Psoas muscle (tissue), 7 donors: ENCODE measurements at regions not wholly inside any gene's neighbourhood (a gene's known extent, or its start where the extent isn't known, plus 50 kb on each side); places are given as distances from the start of the nearest gene placed in this dataset.

ENCODE experiments used
- ATAC-seq, 4 donors: fragments of 200-7000 bp; cut with Tn5 transposase; one replicate each; pipeline ENCODE4 v1.9.1; 2020; ENCODE audit warnings: moderate library complexity in 3 of 4, mild to moderate bottlenecking in 2 of 4
- DNase-seq, 2 donors: peaks; one replicate each; pipeline ENCODE4 v3.0.0-alpha.2; 2020
- H3K27ac ChIP-seq: fragments of 200-600 bp; one replicate; pipeline ENCODE4 v1.8.0; 2022
- H3K27me3 ChIP-seq, 3 donors: fragments of 200-600 bp in 1 of 3; one replicate each; pipeline versions ENCODE4 v1.6.1 to v1.8.0; 2013 to 2022; ENCODE audit warnings: low read length in 2 of 3, mild to moderate bottlenecking in 2 of 3, moderate library complexity in 1 of 3; ENCODE audit not compliant: insufficient read depth in 3 of 3
- H3K36me3 ChIP-seq, 2 donors: fragments of 200-600 bp in 1 of 2; one replicate each; pipeline versions ENCODE4 v1.6.1 to v1.8.0; 2013 to 2022; ENCODE audit warnings: low read depth in 1 of 2, mild to moderate bottlenecking in 1 of 2, moderate library complexity in 1 of 2; ENCODE audit not compliant: insufficient read depth in 1 of 2
- H3K4me1 ChIP-seq: fragments of 200-600 bp; one replicate; pipeline ENCODE4 v1.8.0; 2022
- H3K4me3 ChIP-seq: fragments of 200-600 bp; one replicate; pipeline ENCODE4 v1.8.0; 2022; ENCODE audit warnings: mild to moderate bottlenecking
- H3K9me3 ChIP-seq: fragments of 200-600 bp; one replicate; pipeline ENCODE4 v1.8.0; 2022
- CTCF ChIP-seq: fragments of 200-600 bp; IDR thresholded peaks from one replicate; pipeline ENCODE4 v1.8.0; 2022; ENCODE audit warnings: antibody characterized with exemption
- WGBS, 3 donors: extraction: QIAGEN DNeasy Blood & Tissue Kit; methylation state at CpG; one replicate each; pipeline versions ENCODE4 v1.1.6 to v1.1.7; 2013; 5-methylcytosine and 5-hydroxymethylcytosine counted together
- intact Hi-C, 2 donors: fragments of 100-400 bp; cut with DNase I; formaldehyde crosslinking; loops; one replicate each; pipeline versions ENCODE4 v1.11.0 to v1.14.2; 2022
- donor health status: healthy with polysubstance abuse.
- donor health status: DM: no; HTN: no; CAD: no; lungs with moderate emphysema.
- donor health status: Bipolar disorder and iron deficiency.
- donor health status: healthy.
- donor health status: DM: yes; HTN: yes; CAD: no.
- donor health status: DM: no; HTN: no; CAD: no.
- donor health status: DM: yes; HTN: yes; CAD: no.

GRCh38 chr15:36390491-36390890 is 188.9 kb upstream of the CDIN1 start:
- no peak for TF ChIP-seq CTCF
- intact Hi-C loops, result no loop called here
- H3K36me3 ChIP-seq, result no peaks in the 10 kb centered on the region
- no peaks in the 10 kb centered on the region for H3K9me3 ChIP-seq
- DNase-seq, result no peak
- 50 to 60% (median 58%) methylated on average over 2 of the region's 2 CpGs for WGBS, 3 donors
- H3K27me3 ChIP-seq, result no peaks in the 10 kb centered on the region
- no peak overlapping the region for H3K4me3 ChIP-seq
- H3K27ac ChIP-seq, result no peak overlapping the region
- no peak for ATAC-seq
- no peaks in the 10 kb centered on the region for H3K4me1 ChIP-seq

- Histone ChIP-seq H3K4me1 (no peaks in the 10 kb centered on the region), H3K27ac (no peak overlapping the region), H3K36me3 (no peaks in the 10 kb centered on the region), H3K4me3 (no peak overlapping the region), H3K27me3 (no peaks in the 10 kb centered on the region), H3K9me3 (no peaks in the 10 kb centered on the region)
- WGBS, 3 donors, result 38 to 53% (median 42%) methylated on average over 4 of the region's 4 CpGs
- TF ChIP-seq CTCF, result no peak
- intact Hi-C loops, result no loop called here
- no peak for DNase-seq
- ATAC-seq, result no peak
Observed at GRCh38 chr15:36392676-36393266, 186.7 kb upstream of the CDIN1 start.

DNA sequence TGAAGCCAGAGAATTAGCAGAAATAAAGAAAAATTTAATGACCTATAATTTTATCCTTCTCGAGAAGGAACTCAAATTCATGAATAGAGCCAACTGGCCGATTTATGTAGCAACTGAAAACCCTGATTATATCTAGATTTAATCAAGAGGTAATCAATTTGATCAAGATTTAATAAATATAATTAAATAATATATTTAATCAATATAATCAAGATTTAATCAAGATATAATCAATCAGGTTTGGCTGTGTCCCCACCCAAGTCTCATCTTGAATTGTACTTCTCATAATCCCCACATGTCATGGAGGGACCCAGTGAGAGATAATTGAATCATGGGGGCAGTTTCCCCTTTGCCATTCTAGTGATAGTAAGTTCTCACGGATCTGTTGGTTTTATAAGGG is 181.2 kb upstream of the CDIN1 start:
- DNase-seq (no peak), ATAC-seq (no peak)
- Histone ChIP-seq H3K4me3 (no peak overlapping the region), H3K9me3 (no peaks in the 10 kb centered on the region), H3K36me3 (no peaks in the 10 kb centered on the region), H3K27me3 (no peaks in the 10 kb centered on the region), H3K27ac (no peak overlapping the region), H3K4me1 (no peaks in the 10 kb centered on the region)
- TF ChIP-seq CTCF, result no peak
- intact Hi-C loops, result no loop called here
- WGBS, 3 donors, result 88 to 92% (median 91%) methylated on average over 3 of the region's 3 CpGs

GRCh38 chr15:36399276-36399675 is 180.2 kb upstream of the CDIN1 start:
- DNase-seq (no peak), ATAC-seq (no peak)
- Histone ChIP-seq H3K27ac (no peak overlapping the region), H3K27me3 (no peaks in the 10 kb centered on the region), H3K4me1 (no peaks in the 10 kb centered on the region), H3K4me3 (no peak overlapping the region), H3K36me3 (no peaks in the 10 kb centered on the region), H3K9me3 (no peaks in the 10 kb centered on the region)
- intact Hi-C loops, result no loop called here
- TF ChIP-seq CTCF, result no peak
- 80 to 85% (median 84%) methylated on average over 9 of the region's 9 CpGs for WGBS, 3 donors

- WGBS, 3 donors, result 88 to 92% (median 89%) methylated on average over 3 of the region's 3 CpGs
- intact Hi-C loops, result no loop called here
- no peak overlapping the region for H3K27ac ChIP-seq
- H3K4me1 ChIP-seq, result no peaks in the 10 kb centered on the region
- no peak for TF ChIP-seq CTCF
- no peak overlapping the region for H3K4me3 ChIP-seq
- H3K9me3 ChIP-seq, result no peaks in the 10 kb centered on the region
- no peak for ATAC-seq
- DNase-seq, result no peak
- H3K36me3 ChIP-seq, result no peaks in the 10 kb centered on the region
- no peaks in the 10 kb centered on the region for H3K27me3 ChIP-seq
Observed at GRCh38 chr15:36400936-36401585, 178.4 kb upstream of the CDIN1 start.
